Left kidney (tissue), 1 donor: ENCODE measurements at regions not wholly inside any gene's neighbourhood (a gene's known extent, or its start where the extent isn't known, plus 50 kb on each side); places are given as distances from the start of the nearest gene placed in this dataset.

Experiments
- DNase-seq: peaks from one replicate; pipeline ENCODE4 v3.0.0-alpha.2; 2013

DNA sequence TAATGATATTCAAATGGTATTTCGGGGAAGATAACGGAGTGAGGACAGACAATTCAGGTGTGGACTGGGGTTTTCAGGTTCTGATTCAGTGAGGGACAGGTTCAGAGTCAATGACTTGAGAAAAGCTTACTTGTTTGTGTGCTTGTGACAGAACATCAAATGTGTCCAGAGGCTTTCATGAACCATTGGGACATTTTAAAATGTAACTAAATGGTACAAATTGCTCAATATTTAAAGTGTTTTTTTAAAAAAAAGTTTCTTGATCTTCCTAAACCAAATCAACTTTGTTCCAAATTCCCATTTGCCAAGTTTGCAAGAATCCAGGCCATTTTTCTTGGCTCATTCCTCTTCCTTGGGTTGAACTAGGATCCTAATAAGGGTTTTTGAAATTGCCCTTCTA, 59.4 kb upstream of the BZW1 start:
- DNase-seq, result no peak

GRCh38 chr2:200752835-200753234, 58.9 kb upstream of the BZW1 start:
- no peak for DNase-seq

DNA sequence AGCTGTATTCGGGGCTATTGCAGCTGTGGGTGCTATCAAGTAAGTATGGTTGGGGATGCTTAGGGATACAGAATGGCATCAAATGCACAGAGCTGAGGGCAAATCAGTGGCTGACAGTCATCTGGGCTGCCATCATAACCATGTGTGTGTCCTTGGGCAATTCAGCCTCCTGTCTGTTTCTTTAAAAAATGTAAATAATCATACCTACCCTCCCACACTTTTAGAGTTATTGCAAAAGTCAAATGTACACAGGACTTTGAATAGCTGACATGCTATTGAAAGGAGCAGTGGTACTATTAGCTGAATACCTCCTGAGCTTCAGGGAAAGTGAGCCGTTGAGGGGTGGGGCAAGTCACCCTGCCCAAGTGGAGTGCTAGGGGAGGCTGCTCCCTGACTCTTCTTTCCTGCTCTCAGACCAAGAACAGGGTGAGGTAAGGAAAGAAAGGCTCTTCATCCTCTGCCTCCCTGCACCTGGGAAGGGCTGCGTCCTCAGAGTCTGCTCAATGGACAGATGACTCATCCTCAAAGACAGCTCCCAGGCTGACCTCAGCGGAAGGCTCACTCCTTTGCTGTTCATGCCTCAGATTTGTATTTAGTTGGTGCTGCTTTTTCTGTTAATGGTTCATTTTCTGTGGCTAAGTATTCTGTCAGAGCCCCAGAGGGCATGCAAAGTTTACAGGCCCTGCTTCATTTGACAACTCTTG, 54.9 kb upstream of the BZW1 start:
- DNase-seq, result no peak

DNA sequence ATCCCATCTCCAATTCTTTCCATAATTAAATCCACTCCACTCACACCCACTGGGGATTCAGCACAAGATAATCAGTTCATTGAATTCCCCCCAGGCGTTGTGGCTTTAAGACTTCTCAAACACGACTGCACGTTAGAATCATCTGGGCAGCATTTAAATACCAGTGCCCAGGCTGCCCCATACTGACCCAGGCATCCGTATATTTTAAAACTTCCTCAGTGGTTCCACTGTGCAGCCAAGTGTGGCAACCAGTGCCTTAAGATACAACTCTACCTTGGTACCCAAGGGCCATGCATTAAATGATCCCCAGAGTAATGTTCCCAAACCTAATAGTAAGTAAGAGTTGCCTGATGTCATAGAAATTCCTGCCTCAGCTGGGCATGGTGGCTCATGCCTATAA, 54.3 kb upstream of the BZW1 start:
- DNase-seq, result no peak

DNA sequence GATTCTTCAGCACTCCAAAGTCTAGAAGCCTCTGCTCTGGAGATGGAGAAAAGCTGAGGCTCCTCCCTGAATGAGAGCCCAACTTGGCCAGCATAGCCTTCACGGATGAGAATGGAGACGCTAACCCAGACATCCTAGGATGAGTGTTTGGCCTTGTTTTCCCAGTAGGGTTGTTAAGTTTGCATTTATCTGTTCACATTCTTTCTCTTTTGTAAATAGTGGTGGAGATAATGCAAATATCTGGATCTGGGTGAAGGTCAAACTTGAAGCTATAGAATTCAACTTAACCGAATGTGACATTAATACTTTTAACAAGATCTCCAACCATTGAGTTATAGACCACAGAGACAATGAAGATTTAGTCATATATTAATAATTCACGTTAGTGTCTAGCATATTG, 53.4 kb upstream of the BZW1 start:
- DNase-seq, result no peak

DNA sequence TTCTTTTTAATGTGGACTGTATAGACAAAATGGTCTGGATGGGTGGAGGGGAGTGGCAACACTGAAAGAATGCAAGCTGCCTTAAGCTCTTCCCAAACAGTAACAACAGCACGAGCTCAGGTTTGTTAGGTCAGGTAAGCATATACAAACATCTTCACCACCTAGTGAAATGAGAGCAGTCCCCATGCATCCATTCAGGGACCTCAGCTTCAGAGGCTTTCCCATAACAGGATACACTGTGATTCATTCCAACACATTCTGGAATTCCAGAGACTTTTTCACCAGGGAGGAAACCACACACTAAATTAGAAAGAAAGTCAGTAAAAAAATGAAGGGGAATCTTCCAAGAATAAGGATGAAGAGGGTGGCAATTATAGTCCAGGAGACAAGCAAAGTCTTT, 50.4 kb upstream of the BZW1 start:
- DNase-seq, result no peak
